HG02623 (cell line): ENCODE measurements at regions not wholly inside any gene's neighbourhood (a gene's known extent, or its start where the extent isn't known, plus 50 kb on each side); places are given as distances from the start of the nearest gene placed in this dataset.
"Not testable (repeated sequence)": the region's sequence is repeated elsewhere in the genome, so short reads cannot be mapped to it uniquely, and the experiment has no call there.

Experiments used
- ATAC-seq: cut with Tn5 transposase; IDR thresholded peaks from one replicate; pipeline ENCODE4 v1.9.1; 2021; ENCODE audit warnings: moderate library complexity; ENCODE audit not compliant: unreplicated experiment

DNA sequence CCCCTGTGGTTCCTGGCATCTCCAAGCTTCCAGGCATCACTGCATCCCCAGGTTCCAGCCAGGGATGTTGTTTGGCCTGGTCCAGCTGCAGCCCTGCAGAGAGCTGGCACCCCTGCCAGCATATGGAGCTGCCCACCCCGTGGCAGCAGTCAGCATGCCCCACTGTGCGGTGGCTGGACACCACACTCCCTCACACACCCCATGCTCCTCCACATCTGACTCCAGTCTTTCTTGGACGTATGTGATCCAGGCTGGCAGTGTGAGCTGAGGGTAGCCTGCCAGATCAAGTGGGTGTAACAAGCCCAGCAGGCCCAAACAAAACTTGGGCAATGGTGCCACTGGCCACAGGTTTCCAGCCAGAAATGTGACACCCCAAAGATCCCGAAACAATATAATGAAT, 620.4 kb downstream of the RWDD3 start:
- no peak for ATAC-seq

DNA sequence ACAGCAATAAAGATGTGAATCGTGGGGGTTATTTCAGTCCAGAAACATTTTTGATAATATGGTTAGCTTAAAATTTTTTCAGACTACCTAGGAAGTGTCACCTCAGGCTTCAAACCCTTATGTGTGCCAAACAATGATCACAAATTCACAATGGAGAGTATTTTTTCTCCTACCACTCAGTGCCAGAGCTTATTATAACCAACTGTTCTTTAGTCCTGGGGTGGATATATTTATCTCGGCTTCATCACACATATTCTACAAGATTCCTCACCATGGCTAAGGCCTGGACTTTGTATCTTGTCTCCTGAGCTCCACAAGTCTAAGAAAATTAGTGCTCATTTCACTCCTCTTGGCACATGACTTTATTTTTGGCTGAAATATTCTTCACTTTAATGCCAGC, 629.1 kb downstream of the RWDD3 start:
- no peak for ATAC-seq

DNA sequence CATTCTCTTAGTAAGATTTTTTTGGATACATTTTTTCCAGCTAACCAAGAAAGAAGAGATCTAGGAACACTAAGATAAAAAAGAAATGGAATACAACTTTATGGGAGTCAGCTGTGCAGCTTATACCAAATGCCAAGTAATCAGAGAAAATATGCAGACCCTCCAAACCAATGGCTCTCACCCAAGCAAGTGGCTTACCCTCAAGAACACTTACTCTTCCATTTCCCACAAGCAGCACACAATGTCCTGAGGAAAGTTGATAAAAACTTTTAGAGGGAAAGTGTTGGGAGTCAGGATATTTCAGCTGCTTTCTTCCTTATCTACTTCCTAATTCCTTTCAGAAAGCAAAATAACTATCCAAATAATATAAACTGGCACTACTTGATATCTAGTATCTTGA, 631.8 kb downstream of the RWDD3 start:
- ATAC-seq = no peak

DNA sequence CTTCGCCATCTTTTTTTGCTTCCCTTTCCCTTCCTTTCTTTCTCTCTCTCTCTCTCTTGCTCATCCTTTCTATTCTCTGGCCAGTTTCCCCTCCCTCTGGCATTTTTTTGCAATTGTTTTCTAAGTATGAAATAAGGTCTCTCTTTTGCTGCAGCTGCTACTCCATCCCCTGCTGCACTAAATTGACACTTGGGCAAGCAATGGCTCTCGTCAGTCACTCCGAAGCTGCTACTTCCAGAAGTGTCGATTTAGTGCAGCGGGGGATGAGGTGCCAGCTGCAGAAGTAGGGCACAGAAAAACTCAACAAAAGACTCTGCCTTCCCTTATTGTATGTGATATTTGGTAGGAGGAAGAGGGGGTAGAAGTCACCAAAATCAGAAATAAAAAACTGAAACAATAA, 642.3 kb downstream of the RWDD3 start:
- no peak for ATAC-seq

DNA sequence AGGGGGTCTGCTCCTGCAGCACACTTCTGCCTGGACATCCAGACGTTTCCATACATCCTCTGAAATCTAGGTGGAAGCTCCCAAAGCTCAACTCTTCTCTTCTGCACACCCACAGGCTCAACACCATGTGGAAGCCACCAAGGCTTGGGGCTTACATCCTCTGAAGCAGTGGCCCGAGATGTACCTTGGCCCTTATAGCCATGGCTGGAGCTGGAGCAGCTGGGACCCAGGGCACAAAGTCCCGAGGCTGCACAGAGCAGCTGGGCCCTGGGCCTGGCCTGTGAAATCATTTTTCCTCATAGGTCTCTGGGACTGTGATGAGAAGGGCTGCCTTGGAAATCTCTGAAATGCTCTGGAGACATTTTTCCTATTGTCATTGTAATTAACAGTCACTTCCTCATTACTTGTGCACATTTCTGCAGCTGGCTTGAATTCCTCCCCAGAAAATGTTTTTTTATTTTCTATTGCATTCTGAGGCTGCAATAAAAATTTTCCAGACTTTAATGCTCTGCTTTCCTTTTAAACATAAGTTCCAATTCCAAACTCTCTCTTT, 645.6 kb downstream of the RWDD3 start:
- ATAC-seq = no peak

DNA sequence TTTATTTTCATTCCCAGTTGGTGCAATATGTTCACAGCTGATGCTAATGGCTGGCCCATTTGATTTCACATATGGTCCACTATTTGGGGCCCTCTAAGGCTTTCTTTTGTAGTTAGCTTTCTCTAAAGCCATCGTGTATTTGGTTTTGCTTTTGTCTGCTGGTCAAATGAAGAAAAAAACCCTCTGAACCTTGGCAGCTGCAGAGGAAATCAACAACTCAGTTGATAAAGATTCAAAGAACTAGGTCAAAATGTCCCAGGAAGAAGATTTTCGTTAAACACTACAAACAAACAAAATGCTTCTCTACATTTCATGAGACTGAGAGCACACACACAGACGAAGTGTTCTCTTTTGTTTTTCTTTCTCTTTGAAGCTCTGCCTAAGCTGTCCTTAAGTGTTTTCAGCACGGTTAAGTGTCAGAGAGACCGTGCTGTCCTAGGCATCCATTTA, 655.0 kb downstream of the RWDD3 start:
- ATAC-seq = no peak

DNA sequence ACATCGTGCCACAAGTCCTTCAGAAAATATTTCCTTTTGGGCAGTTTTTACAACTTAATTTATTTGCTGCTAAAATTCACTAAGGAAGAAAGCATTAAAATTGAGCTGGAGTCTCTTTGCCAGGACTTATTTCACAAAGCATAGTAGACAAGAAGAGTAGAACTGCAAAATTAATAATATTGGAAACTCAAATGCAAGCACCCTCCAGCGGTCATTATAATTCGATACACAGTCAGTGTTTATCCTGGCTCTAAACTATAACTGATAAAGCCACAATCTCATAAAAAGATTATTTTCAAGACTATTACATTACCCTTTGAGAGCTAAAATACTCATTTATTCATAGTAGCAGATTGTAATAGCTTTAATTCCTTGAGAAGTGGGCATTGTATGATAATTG, 655.4 kb downstream of the RWDD3 start:
- ATAC-seq = no peak

DNA sequence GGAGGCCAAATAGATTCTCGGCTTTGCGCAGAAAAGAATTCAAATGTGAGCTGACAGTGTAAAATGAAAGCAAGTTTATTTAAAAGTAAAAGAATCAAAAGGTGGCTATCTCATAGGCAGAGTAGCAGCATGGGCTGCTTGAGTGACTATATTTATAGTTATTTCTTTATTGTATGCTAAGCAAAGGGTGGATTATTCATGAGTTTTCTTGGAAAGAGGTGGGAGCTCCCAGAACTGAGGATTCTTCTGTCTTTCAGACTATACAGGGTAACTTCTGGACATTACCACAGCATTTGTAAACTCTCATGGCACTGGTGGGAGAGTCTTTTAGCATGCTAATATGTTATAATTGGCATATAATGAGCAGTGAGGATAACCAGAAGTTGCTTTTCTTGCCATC, 659.9 kb downstream of the RWDD3 start:
- ATAC-seq = no peak

DNA sequence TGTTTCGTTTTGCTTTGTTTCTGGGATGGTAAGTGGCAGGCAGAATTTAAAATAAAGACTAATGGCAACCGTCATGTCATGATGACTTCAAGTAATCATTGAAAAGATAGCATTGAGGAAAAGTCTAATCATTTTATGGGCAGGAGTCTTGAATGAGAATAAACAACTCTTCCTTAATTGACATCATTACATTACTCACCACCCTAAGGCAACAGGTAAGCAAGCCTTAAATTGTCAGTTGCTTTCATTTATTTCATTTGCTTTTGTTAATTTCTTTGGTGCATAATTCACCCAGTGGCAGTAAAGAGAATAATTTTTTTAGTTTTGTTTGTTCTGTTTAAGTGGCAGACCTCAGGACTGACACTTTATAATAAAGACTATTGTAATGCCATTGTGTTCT, 669.0 kb downstream of the RWDD3 start:
- no peak for ATAC-seq

DNA sequence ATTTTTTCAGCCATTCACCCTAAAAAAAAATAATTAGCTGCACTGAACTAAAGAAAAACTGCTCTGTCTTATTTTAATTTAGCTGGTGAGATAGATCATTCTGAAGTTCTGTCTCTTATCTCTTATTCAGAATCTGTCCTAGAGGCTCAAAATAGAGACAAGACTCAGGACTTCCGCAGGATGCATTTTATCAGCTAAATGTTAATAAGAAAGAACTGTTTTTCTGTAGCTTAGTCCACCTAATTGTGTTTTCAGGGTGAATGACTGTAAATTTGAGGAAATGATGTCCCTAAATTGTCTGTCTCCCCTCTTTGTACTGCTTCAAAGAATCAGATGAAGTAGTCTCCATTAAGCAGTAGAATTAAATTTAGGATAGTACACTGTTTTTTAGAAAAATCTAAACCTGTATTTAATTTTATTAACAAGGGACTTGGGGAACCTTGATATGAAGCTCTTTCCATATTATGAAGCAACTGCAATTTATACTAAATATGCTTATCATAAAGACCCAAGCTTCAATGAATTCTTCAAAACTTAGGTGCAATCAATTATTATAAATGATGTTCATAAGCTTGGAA, 671.9 kb downstream of the RWDD3 start:
- ATAC-seq = no peak

DNA sequence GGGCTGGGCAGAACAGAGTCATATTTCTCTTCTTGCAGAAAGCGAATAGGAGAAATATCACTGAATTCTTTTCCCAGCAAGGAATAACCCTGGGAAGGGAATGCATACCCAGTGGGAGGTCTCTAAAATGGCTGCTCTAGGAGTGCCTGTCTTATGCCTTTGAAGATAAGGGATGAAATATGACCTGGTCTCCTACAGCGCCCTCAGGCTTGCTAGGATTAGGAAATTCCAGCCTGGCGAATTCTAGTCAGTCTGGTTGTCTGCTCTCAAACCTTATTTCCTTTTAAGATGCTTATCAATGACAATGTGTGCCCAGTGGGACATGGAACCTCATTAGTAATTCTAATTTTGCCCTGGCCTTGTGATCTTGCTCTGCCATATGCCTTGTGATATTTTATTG, 677.7 kb downstream of the RWDD3 start:
- ATAC-seq = not testable (repeated sequence)

DNA sequence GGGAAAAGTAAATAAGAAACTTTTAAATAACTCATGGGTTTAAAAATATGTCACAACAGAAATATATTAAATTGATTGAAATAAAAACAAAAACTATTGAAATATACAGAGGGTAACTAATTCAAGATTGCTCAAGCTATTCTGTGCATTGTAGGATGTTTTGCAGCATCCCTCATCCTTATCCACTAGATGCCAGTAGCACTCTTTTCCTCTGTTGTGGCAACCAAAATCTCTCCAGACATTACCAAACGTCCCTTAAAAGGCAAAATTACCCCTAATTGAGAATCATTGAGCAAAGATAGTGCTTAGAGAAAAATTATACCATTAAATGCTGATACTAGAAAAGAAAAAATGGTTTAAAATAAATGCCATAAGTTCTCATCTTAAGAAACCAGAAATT, 682.6 kb downstream of the RWDD3 start:
- no peak for ATAC-seq

DNA sequence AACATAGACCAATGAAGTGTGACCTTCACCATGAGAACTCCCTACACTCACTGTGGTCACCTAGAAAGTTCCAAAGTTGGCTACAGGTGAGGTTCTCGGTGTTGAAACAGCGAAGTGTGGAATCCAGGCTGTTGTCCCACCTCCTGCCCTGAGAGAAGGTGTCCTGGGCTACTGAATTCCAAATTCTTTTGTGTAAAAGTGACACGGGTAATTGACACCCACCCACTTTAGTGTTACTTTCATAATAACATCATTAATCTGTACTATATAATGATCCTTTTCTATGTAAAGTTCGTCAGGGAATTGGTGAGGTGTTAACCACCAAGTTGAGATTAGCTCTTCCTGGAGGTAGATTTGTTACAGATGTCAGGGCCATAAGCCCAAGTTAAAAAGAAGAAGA, 690.7 kb downstream of the RWDD3 start:
- no peak for ATAC-seq

DNA sequence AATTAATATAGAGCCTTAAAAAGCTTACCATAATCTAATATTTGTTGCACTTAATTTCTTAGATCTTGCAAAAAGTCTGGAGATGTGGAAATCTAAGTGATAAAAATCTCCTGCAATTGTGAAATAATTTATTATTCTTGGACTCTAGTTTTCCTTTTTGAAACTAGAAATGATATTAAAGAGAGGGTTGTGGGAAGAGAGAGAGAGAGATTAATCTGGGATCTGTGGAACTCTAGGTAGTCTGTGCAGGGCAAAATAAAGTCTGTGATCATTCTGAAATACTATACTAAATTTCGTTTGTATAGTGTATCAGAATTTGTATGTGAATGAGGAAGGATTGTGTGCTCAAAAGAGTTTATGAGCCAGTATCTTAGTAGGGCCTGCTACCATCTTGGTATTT, 692.3 kb downstream of the RWDD3 start:
- no peak for ATAC-seq

DNA sequence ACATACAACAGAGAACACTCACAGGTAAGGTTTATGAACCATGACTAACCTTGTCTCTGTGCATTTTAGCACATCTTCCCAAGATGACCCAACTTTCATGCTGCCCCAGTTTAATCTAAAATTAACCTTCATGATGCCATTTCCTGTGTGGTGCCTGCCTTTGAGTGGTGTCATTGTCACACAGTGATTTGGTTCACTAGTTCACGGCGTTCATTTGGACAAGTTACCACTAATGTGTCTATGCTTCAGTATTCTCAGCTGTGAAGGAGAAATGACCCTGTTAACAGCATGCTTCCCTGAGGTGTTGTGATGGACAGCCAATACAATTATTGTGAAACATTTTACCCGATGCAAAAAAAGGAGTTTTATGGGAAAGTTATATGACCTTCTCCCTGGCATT, 693.1 kb downstream of the RWDD3 start:
- no peak for ATAC-seq

DNA sequence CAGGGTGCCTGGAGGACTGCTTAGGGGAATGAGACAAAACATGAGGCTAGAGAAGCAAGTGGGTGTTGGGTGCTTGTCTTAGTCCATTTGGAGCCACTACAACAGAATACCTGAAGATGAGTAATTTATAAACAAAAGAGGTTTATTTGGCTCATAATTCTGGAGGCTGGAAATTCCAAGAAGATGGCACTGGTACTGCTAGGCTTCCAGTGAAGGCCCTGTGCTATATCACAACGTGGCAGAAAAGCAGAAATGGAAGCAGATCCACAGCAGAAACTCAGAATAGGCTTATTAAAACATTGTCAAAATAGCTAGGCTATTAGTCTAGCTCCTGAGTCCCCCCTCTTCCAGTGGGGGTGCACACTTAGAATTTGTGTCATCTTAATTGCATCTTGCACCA, 701.7 kb downstream of the RWDD3 start:
- no peak for ATAC-seq

DNA sequence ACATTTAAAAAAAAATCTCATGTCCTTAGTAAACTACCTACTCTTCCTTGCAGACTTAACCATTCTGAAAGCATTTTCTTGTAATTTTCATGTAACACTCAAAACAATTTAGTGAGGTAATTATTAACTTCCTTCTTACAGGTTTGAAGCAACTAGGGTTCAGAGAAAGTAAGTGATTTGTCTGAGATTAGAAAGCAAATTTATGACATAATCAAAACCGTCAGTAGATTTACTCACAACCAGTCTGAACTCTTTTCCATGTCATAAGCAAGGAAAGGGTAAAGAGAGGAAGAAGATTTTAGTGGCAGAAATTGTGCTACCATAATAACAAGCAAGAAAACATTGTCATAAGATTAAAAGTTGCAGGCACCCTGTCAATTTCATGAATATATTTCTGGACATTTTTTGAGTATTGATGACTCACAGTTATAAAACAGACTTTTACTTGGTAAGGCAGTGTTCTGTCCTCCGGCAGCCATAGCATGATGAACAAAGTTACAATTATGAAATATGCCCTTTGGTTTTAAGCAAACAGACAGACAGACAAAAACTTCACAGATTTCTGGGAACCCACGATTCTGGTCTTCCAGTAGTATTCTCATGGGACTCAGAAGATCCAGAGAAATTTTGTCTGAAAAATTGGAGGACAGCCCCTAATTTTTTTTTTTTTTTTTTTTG, 707.2 kb downstream of the RWDD3 start:
- no peak for ATAC-seq

DNA sequence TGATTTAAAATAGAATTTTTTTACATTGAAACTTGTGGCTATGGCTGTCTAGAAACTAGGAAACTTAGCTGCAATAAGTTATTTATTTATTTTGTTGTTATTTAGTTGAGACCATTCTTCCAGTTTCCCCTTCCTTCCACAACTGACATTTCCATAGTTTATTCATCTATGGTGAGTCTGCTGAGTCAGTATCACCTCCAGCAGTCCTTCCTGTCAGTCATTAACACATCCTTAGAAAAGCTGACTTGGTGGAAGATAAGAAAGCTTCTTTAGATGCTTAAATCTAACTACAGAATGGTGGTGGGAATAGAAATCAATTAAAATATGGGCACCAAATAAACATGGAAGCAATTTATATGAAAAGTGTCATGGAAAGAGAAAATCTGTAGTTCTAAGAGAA, 714.0 kb downstream of the RWDD3 start:
- no peak for ATAC-seq

DNA sequence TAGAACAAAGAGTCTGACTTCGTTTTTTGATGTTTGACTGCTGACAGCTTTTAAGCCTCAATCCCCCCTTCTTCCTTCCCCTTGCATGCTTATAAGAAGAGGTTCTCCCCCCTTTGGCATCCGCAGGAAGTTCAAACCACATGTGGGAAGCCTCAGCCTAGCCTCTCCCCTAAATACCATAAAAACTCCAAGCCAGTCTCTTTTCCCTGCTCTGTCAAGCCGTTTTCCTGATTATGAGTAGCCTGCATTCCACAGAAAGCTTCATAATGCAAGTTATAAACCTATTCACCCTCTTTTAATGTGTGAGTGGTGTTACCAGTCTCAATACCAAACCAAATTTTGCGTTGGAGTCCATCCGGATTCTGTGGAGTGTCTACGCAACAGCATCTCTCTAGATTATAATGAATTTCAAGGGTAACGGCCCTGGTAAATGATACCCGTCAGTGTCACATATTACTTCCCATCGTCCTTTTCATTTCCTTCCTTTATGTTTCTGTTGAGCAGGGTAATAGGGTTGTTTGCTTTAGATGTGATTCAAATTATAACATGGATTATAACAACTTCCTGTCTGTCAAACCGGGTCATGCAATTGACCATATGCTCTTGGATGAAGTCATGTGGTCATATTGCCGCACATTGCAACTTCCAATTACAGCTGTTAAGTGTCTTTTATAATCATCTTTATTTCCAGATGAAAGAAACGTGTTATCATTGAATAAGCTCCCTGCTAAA, 717.5 kb downstream of the RWDD3 start:
- ATAC-seq = no peak

DNA sequence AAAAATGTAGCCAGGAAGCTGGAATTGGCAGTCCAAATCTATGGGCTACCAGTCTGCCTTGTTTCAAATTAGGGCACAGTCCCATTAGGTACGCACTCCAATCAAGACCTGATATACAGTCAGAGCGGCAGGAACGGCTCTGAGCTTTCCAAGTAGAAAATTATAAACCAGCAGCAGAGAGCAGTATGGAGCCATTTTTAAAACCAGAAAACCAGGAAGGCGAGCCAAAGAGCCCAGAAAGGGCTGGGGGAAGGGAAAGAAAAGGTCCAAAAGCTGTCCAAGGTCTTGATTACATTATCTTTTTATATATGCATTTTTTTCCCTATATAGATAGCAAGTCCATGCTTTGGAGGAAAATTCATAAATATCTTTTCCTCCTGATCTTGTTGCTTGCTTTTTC, 719.0 kb downstream of the RWDD3 start:
- ATAC-seq = no peak

DNA sequence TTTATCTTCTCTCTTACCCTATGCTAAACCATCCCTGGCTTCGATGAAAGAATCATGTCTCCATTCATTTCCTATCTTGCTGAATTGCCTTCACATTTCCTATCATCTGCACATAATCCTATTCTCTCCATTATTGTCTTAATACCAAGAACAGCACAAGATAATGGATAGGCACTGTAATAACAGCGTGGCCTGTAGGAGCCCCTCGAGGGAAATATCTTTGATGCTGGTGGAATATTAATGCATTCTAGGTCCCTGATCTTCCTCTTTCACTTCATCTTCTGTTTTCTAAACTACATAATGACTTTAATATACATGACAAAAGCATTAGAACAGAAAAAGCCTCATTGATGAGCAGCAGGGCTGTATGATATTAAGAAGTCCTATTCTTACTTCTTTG, 720.6 kb downstream of the RWDD3 start:
- no peak for ATAC-seq

DNA sequence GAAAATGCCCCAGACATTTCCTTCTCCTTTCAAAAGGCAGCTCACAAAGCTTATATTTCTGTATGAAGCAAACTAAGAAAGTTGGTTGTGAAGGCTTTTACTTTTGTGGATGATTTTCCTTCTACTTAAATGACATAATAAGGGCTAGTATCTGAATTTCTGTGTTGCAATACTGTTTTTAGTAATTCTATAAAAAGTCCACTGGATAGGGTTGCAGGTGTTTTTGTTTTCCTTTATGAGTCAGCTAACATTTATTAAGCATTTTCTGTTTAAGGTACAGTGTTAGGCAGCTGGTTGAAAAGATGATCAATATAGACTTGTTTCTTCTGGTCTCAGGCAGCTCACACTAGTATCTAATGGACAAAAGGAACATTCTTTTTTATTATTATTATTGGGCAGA, 722.2 kb downstream of the RWDD3 start:
- no peak for ATAC-seq
